ENCODE measurements at regions not wholly inside any gene's neighbourhood (a gene's known extent, or its start where the extent isn't known, plus 50 kb on each side); places are given as distances from the start of the nearest gene placed in this dataset.
A peak's percentile ranks its signal among the peaks of the same experiment; 100 is the strongest.
"Not testable (repeated sequence)": the region's sequence is repeated elsewhere in the genome, so short reads cannot be mapped to it uniquely, and the experiment has no call there.

DNA sequence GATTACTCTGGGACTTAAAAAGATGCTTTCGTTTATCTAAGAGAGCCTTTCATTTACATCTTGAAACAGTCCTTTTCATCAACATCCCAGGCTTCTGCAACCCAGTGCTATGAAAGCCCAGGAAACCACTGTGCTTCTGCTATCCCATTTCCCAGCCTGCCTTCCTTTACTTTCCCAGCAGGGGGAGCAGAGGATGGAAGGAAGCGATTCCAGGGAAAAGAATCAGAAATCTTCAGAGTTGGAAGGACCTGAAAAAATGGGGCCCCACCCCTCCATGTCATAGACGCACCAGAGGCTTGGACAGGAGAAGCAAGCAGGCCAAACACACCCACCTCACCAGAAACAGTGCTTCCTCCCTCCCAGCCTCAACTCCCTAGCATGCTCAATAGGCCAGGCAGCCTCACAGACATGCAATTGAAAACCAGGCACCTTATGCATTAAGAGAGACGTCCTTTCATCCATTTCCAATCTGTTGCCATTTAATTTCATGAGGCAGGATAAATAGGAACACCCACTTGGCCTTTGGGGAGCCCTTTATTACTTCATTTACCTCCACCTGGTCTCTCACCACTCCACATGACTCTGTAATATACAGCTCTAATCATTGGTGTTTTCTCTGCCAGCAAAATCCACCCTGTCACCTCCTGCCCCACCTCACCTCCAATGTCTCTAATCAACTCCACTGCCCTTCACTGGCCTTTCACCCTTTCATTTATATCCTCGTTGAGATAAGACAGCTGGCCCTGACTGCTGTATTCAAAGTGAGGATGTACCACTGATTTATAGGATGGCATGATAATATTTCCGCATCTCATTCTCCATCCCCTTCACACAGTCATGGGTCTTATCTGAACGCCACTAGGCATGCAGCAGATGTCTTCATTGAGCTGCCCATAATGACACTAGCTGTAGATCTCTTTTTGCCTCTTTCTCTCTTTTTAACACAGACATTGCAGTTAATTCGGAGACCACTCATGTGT, 583.9 kb downstream of the NTRK3 start:
- DNase-seq: no peak

DNA sequence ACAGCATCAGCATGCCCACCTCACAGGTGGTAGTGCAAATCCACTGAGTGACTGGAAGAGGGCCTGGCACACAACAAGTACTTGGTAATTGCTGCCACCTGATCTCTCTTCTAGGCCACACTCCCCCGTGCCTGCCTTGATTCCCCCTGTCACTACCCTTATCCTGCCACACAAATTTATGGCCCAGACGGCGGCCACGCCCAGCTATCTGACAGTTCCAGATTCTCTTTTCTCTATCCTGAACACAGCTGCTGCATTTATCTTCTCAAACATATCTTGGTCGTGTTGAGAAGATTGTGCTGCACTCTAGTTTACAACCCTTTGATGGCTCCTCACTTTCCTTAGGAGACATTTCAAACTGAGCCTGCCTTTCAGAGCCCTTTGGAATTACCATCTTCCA, 585.2 kb downstream of the NTRK3 start:
- no peak for DNase-seq

DNA sequence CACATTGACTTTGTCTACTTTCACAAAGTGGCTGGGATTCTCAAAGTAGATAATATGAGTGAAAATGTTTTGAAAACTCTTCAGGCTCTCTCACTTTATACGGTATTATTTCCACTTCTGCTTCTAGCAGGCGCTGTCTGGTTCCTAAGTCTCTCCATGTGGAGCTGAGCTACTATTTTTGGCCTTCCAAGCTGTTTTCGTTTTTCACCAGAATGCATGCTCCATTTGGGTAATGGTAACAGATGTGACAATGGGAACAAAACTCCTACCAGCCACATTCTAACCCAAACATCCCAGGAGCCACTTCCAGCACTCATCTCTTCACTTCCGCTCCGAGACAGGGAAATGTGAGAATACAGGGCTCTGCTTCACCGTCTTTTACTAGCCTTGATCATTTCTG, 586.7 kb downstream of the NTRK3 start:
- DNase-seq: no peak

DNA sequence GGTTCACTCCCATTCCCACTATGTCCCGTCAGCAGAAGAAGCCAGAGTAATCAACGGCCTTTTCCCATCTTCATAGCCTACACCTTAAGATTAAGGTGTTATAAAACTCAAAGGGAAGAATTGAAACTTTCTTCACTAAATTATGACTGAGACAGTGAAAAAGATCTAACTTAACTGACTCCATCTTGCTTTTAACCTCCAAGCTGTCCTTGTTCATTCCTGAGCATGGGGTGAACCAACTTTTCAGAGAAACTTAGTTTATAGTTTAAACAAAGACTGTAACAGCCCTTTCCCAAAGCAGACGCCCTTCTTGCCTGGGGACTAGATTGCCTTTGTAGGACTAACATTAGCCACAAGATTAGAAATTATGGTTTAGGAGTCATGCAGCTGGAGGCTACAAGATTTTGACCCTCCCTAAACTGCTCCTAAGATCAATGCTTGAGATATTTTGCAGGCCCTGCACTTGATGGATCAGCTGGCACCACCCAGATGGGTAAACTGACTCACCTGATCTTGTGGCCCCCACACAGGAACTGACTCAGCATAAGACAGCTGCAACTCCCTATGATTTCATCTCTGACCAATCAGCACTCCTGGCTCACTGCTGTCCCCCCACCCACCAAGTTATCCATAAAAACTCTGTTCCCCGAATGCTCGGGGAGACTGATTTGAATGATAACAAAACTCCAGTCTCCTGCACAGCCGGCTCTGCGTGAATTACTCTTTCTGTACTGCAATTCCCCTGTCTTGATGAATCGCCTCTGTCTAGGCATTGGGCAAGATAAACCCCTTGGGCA, 587.6 kb downstream of the NTRK3 start:
- DNase-seq: peak; percentile 87

DNA sequence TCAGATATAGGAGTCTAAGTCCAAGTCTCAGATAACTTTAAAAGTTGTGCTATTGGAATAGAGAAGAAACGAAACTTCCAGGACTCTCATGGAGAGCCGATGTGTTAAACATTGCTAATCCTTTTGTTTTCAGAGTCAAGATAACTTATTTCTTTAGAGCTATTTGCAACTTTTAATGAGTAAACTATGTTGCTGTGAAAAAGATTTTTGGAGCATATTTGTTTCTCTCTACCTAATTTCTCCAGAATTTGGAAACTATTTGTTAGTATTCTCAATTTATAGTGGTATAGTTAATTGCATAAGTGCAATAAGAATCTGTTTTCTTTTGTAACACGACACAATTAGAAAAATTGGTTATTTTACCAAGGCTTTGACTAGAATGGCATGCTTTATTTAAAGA, 588.9 kb downstream of the NTRK3 start:
- DNase-seq: no peak

DNA sequence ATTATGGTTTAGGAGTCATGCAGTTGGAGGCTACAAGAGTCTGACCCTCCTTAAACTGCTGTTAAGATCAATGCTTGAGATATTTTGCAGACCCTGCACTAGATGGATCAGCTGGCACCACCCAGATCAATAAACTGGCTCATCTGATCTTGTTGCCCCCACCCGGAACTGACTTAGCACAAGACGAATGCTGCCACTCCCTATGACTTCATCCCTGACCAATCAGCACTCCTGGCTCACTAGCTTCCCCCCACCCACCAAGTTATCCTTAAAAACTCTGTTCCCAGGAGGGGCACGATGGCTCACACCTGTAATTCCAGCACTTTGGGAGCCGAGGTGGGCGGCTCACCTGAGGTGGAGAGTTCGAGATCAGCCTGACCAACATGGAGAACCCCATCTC, 594.0 kb downstream of the NTRK3 start:
- DNase-seq: no peak

DNA sequence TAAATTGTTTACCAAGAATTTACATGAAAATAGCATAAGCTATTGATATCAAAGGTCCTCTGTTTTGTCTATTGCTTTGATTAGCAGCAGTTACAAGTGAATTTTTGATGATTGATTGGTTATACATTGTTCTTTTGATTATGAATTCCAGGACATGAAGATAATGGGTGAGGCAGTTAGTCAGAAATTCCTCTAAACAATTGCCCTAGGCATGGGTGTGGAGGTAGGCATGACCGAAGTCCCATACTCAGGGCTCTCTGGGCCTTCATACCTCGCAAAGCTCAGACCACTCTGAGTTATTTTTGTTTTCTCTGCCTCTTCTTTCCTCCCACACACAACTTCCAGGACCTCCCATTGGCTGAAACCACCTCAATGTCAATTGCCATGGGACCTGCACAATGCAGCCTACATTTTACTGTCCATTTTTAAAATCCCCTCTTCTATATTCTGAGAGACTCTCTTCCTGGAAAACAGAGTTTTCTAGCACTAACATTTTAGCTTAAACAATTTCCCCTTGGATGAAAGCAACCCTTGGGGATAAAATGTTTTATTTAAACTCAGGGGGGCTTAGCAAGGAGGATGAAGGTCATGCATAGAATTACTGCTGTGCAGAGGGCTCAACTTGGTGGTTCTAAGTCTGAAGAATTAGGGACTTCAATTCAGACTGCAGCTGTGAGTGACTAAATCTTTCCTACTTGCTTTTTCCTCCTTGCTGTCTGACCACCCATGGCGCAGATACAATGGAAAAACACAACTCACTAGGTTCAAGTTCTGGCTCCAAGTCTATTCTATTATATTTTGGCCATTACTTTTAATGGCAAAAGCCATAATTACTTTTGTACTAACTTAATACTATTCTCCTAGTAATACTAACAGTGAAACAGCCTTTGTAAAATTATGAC, 594.8 kb downstream of the NTRK3 start:
- DNase-seq: no peak

DNA sequence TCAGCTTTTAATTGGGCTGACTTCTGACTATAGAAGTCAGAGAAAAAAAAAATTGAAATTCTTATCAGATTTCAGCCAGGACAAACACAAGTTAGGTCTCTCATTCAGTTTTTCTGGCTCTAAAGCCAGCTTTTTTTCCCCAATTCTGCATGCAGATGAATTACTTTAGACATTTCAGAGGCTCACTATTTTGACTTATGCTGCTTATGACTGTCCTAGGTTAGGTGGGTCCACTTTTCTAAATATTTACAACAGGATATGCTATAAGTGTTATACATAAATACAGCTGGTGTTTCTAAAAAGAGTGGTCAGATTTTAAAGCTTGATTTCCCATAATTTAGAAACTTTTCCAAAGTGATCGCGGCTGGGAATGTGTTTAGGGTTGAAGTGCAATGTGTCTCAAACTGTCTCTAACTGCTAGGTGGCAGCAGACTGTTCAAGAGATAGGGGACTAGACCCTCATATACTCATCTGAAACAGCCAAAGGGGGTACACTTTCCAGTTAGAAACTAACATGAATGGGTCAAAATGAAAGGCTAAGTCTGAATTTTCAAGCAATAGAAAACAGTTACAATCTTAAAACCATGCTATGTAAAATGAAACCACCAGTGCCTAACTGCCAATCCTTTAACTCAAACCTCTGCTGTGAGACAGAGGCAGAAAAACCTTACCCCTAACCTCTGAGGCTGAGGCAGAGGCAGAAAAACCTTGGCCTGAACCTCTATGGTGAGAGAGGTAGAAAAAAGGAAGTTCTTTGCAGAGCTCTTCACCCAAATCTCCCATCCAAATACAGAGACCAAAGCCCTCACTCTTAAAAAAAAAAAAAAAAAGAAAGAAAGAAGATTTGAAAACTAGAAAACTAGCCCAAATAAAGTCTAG, 596.0 kb downstream of the NTRK3 start:
- no peak for DNase-seq

DNA sequence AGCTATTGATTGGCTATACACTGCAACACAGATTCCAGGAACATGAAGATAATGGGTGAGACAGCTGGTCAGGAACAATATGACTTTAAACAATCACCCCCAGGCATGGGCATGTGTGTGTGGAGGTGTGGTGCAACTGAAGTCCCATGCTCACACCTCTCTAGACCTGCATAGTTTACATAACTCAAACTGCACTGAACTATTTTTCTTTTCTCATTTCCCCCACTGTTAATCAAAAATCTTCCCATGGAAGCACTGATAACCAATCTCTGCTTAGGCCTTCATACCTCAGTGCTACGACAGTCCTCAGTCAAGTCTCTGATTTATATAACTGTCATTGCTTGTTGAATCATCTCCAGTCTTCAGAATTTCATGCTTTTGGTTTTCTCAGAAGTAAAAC, 600.2 kb downstream of the NTRK3 start:
- no peak for DNase-seq

DNA sequence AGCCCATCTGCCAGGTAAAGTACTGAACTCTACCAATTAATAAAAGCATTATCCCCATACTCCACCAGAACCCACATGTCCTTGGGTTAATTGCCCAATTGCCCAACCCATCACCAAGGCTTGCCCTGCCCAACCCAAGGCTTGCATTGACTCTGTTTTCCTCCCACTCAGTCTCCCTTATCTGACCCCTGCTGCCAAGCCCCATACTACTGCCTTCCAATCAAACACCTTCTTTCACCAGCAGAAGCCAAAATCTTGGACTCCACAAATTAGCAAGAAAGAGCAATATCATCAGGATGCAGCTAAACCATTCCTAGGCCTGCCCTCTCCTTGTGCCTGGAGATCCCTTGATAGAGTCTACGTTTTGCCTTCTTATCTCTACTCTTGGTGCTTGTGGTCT, 602.9 kb downstream of the NTRK3 start:
- no peak for DNase-seq

DNA sequence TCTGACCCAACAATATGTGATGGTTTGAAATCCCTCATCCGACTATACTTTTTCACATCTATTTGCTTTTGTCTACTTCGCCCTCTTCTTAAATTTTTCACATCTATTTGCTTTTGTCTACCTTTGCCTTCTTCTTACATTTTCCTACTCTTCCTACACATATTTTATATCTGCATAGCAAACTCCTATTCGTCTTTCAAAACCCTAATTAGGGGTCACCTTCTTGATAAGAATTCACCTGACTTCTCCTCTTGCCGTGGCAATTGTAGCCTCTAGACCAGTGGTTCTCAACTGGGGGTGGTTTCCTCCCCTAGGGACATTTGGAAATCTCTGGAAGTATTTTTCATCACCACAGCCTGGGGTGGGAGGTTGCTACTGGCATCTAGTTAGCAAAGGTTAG, 607.4 kb downstream of the NTRK3 start:
- no peak for DNase-seq

DNA sequence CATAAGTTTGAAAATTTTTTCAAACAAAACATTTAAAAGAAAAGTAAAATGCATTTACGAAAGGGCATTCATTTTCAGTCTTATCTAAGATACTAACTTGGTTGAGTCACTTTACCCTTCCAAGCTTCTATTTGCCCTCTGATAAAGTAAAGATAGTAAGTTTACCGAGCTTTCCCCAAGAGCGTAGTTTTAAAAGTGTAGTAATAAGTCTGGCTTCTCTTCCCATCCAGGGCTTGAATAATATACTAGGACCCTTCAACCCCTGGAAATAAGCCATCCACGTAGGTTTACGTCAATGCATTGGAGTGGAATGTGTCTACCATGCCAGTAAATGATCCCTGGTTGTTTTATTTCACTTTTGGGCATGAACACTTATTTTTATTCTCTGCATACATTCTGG, 608.3 kb downstream of the NTRK3 start:
- no peak for DNase-seq

DNA sequence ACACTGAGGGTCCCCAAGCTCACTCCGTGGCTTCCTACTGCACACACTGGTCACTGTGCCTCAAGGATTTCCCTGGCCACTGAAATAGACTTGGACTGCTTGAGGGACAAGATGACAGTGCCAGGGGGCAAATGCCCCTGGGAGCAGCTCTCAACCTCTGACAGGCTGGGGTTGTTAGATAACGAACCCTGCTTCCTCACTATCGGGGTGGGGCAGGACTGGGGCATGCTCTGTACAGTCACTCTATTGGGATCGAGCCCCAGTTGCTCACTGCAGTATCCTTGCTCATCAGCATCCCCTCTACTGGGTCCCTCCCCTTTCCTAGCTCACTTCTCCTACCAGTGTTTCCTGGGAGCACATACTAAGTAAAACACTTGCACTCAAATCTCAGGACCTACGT, 610.8 kb downstream of the NTRK3 start:
- no peak for DNase-seq

DNA sequence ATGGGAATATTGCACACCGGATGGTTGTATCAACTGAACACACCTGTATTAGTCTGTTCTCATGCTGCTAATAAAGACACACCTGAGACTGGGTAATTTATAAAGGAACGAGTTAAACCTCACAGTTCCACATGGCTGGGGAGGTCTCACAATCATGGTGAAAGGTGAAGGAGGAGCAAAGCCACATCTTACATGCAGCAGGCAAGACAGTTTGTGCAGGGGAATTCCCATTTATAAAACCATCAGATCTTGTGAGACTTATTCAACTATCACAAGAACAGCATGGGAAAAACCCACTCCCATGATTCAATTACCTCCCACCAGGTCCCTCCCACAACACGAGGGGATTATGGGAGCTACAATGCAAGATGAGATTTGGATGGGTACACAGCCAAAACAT, 613.5 kb downstream of the NTRK3 start:
- DNase-seq: not testable (repeated sequence)

DNA sequence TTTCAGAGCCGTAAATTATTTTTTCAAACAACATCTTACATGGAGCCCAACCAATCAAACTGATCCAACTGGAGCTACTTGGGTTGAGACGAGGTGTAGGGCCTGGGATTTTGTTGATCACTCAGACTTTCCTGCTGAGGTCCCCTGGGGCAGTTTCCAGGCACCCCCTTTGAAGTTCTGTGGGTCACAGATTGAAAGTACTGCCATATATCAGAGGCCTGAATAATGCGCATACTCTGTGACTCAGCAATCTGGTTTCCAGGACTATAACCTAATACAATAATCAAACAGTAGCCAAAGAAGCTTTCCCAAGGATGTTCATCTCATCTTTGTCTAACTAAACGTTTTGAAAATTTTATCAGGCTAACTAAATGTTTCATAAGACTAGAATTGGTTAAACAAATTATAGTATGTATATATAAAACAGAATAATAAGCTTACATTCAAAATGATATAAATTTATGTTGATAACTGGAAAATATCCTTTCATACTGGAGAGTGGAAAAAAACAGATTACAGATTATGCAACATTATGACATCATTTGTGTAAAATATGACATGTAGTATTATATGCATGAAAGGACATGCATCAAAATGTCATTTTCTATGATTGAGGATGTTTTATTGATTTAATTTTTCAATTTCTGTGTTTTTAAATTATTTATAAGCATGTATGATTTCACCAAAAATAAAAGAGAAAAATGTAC, 617.1 kb downstream of the NTRK3 start:
- DNase-seq: no peak

DNA sequence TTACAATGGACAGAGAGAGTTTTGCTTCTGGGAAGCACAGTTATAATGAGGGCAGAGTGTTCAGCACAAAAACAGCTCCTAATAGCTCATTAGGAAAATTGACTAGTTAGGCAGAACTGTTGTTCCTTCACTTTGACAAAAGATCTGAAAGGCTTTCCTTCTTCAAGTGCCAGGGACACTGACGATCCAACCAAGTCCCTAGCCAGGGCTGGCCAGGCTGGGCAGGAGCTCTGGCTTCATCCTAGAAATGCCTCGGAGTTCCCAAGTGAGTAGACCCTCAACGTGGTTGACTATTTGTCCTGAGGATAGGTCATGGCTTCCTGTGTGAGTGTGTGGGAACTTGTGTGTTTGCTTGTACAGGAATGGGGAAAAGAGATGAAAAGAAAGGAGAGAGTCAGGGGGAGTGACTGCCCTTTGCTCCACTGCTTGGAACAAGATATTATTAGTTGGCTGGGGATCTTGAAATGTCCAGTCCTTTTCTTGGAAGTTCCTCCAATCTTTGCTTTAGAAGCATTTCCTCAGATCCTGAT, 617.9 kb downstream of the NTRK3 start:
- DNase-seq: no peak

DNA sequence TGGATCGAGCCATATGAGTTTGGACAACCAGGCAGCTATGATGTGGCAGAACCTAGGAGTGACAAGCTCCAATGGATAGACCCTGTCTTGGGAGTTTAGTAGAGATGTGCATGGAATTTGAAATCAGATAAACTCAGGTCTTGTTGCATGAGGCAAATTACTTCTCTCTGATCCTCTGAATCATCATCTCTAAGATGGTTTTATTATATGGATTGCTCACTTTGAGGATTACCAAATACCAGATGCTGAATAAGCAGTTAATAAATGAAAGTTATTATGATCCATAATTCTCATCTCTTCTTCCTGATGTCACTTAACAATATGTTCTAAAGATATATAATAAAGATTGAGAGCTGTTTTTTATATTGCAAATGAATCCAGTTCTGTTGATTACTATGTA, 622.2 kb downstream of the NTRK3 start:
- DNase-seq: no peak

DNA sequence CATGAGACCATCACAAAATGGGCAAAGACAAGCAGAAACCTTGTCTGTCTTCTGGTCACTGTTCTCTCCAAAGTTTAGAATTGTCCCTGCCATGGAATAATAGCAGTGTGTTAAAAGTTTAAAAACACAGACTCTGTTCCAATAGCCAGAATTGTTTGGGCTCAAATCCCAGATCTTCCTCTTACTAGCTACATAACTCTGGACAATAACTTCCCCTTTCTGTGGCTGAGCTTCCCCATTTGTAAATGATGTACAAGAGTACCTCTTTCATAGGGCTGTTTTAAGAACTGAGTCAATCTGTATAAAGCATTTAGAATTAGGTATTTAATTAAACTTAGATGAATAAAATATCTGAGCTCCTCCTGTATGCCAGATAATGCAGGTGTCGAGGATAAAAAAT, 623.0 kb downstream of the NTRK3 start:
- DNase-seq: no peak

DNA sequence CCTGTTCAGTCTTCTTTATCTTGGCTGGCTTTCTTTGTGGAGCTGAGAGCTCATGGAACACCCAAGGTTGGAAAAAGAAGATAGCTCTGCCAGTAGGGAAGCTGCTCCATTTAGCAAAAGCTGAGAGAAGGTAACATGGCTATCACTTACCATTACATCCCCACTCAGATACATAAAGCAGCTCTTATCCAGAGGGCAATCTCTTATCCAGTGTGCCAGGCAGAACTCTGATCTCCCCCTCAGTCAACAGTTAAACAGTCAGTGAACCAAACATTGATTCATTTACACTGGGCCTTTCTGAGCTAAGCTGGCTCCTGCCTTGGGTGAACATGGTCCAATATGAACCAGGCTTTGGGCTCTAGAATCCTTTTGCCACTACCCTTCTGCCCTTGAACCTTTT, 624.2 kb downstream of the NTRK3 start:
- DNase-seq: no peak

DNA sequence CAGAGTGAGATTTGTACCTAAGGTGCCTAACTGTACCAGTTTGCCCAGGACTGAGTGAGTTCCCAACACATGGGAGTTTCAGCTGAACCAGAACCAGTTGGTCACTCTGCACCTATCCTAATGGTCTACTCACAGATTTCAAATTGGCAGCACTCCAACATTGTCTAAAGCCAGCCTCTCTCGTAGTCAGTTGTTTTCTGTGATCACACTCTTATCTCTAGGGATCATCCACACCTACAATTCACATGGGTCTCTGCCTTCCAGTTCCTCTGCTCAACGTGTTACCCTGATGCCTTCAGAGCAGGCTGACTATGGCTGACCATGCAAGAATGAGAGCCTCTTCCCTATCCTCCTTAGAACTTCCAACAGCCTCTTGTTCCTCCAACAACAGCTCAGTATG, 624.8 kb downstream of the NTRK3 start:
- no peak for DNase-seq

DNA sequence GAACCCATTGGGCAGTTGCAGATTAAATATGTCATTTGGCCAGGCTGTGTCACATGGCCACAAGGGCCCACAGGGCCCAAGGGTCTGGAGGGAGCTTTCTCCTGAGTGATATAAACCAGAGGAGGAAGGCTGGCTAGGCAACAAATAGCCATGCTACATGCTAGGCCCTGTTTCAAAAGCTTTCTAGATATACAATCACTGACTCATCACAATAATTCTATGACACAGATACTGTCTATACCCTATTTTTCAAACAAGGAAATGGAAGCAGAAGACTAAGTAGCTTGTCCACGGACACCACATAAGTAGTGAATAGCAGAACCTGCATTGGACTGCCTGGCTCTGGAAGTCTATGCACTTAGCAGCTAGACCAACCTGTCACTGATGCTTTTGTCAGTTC, 625.4 kb downstream of the NTRK3 start:
- DNase-seq: no peak

All from T1000 (cell line).